NCI-H774 (cell line): ENCODE measurements at regions not wholly inside any gene's neighbourhood (a gene's known extent, or its start where the extent isn't known, plus 50 kb on each side); places are given as distances from the start of the nearest gene placed in this dataset.

Source experiments
- DNase-seq: peaks from one replicate; lab custom pipeline; 2025; lab: John Stamatoyannopoulos, UW

DNA sequence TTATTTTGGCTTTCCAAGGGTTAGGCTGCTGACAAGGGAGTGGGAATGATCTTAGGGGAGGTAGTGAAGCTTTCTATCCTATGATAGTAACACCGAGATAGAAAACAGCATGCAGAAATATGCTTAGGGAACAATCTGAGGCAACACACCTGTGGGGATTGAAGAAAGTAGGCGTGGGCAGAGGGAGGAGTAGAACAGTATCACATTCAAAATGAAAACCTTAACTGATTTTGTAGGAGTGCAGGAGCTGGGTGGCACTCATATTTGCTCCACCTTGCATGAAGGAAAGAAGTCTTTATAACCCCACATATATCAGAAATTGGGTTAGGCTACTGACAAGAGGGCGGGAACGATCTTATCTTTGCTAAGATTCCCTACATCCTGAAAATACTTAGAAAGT is 762.2 kb upstream of the CNTNAP5 start:
- DNase-seq: no peak

DNA sequence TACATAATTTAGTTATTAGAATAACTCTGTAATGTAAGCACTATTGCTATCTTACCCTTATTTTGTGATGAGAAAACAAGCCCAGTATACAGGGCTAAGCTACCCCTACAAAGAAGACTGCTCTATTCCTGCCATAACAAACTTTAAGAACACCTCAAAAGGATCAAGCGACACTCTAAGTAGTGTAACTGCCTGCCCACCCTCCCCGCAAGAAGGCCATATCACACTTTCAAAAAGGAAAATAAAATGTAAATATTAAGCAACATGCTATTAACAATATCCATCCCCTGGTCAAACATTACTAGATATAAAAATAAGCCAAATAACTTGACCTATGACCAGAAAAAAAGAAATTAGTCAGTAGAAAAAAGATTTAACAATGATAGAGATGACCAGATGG is 741.7 kb upstream of the CNTNAP5 start:
- DNase-seq: no peak

DNA sequence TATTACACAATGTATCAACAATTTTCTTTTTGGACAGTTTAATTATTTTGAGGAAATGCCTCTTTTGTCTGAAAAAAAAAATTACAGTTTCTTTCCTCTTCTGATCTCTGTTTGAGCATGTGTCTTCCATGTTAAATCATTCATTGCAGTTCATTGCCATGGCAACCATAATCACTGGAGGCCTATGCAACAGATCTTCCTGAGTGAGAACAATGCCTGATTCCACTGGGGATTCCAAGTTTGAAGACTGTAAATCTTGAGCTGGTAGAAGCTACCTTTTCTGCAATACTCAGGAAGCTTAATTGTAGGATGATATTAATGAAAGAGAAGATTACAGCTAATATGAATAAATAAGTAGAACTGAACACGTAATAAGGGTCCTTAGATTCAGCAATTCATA is 721.4 kb upstream of the CNTNAP5 start:
- DNase-seq: no peak
